HepG2 (cell line): ENCODE measurements at regions not wholly inside any gene's neighbourhood (a gene's known extent, or its start where the extent isn't known, plus 50 kb on each side); places are given as distances from the start of the nearest gene placed in this dataset.

Experiments
- ATAC-seq: fragments of 200-7000 bp; cut with Tn5 transposase; 3 replicates; pipeline ENCODE4 v1.9.1; 2020; ENCODE audit warnings: mild to moderate bottlenecking, moderate library complexity
- BruUV-seq: library from RNA; stranded (reverse); fragments of 400-500 nt; replicated peaks from 2 replicates; lab custom pipeline; 2021; lab: Mats Ljungman, UMichigan
- CTCF ChIA-PET: fragments of 300-600 bp; formaldehyde crosslinking; extraction: SDS; loops from one replicate; lab custom pipeline; 2021; ENCODE audit warnings: low total read pairs, inconsistent platforms, low intra/inter-chr PET ratio; lab: Yijun Ruan, JAX
- POLR2A ChIA-PET: fragments of 350-600 bp; sonication (Branson Sonifier 250); formaldehyde crosslinking; loops from one replicate; lab custom pipeline; 2020; ENCODE audit warnings: antibody characterized with exemption, inconsistent platforms; lab: Yijun Ruan, JAX
- DNase-seq: peaks from one replicate; pipeline ENCODE4 v3.0.0-alpha.2; 2015; ENCODE audit warnings: low spot score
- FAIRE-seq: peaks from 3 replicates; lab custom pipeline; 2011; peaks lifted over from hg19 to GRCh38; lab: Jason Lieb, UNC
- H2AFZ ChIP-seq: one replicate; pipeline ENCODE4 v1.6.1; 2011; ENCODE audit warnings: low read length, inconsistent platforms
- H3K27ac ChIP-seq: fragments of 300-600 bp; 3 replicates; pipeline ENCODE4 v1.8.0; 2011; ENCODE audit warnings: mixed run types, mild to moderate bottlenecking, mixed read lengths, low read length, inconsistent platforms; ENCODE audit not compliant: insufficient read depth; ENCODE audit errors: extremely low read length
- H3K27me3 ChIP-seq, 2 experiments: fragments of 200-600 bp in 1 of 2; 2 replicates in 1 of 2; 3 replicates in 1 of 2; pipeline versions ENCODE4 v1.6.0 to v1.8.0; 2011; ENCODE audit warnings: low read length in 2 of 2, mild to moderate bottlenecking in 2 of 2, moderate library complexity in 2 of 2, inconsistent platforms in 1 of 2; ENCODE audit not compliant: insufficient read depth in 2 of 2, control insufficient read depth in 1 of 2
- H3K36me3 ChIP-seq, 2 experiments: fragments of 200-600 bp in 1 of 2; replicated peaks in 1 of 2; 2 replicates in 1 of 2; 3 replicates in 1 of 2; pipeline versions ENCODE4 v1.5.1 to v1.8.0; 2011; ENCODE audit warnings: low read length in 2 of 2, inconsistent platforms in 1 of 2; ENCODE audit not compliant: insufficient read depth in 2 of 2, control insufficient read depth in 1 of 2
- H3K4me1 ChIP-seq: 2 replicates; pipeline ENCODE4 v1.5.1; 2012; ENCODE audit warnings: low read length, inconsistent platforms; ENCODE audit not compliant: insufficient read depth
- H3K4me2 ChIP-seq: 2 replicates; pipeline ENCODE4 v1.6.0; 2011; ENCODE audit warnings: low read depth, low read length, inconsistent platforms
- H3K4me3 ChIP-seq, 3 experiments: fragments of 200-600 bp in 1 of 3; sonication (generic), shearing (Covaris generic) in 1 of 3; replicated peaks in 1 of 3; 2 replicates each; pipeline ENCODE4 v1.5.1; 2011 to 2016; ENCODE audit warnings: low read length in 3 of 3, inconsistent platforms in 2 of 3, low read depth in 2 of 3, mild to moderate bottlenecking in 2 of 3, control low read depth in 1 of 3, mixed read lengths in 1 of 3; ENCODE audit not compliant: insufficient read depth in 1 of 3
- H3K79me2 ChIP-seq: one replicate; pipeline ENCODE4 v1.6.1; 2011; ENCODE audit warnings: low read length, inconsistent platforms; ENCODE audit not compliant: insufficient read depth
- H3K9ac ChIP-seq: 2 replicates; pipeline ENCODE4 v1.6.0; 2011; ENCODE audit warnings: mild to moderate bottlenecking, low read depth, low read length, inconsistent platforms; ENCODE audit not compliant: insufficient read depth
- H3K9me3 ChIP-seq: 2 replicates; pipeline ENCODE4 v1.5.1; 2012; ENCODE audit warnings: mild to moderate bottlenecking, low read length
- H4K20me1 ChIP-seq: 2 replicates; pipeline ENCODE4 v1.6.0; 2011; ENCODE audit warnings: inconsistent platforms, mild to moderate bottlenecking, low read length, moderate library complexity; ENCODE audit not compliant: insufficient read depth
- EEA1 ChIP-seq: sonication (generic); formaldehyde crosslinking; IDR thresholded peaks from 2 replicates; pipeline ENCODE4 v1.5.1; 2020; ENCODE audit warnings: mild to moderate bottlenecking, missing genetic modification reagents, borderline replicate concordance
- FOXC1 ChIP-seq: sonication (generic); formaldehyde crosslinking; IDR thresholded peaks from 2 replicates; pipeline ENCODE4 v1.8.0; 2022; ENCODE audit warnings: mild to moderate bottlenecking, missing genetic modification reagents, borderline replicate concordance
- IRX3 ChIP-seq: sonication (generic); formaldehyde crosslinking; IDR thresholded peaks from 2 replicates; pipeline ENCODE4 v1.8.1; 2023; ENCODE audit warnings: mild to moderate bottlenecking, low read depth, missing genetic modification reagents, borderline replicate concordance
- KMT2B ChIP-seq: IDR thresholded peaks from 2 replicates; pipeline ENCODE4 v1.6.1; 2016; ENCODE audit warnings: missing genetic modification reagents, missing compliant biosample characterization
- MAFF ChIP-seq: IDR thresholded peaks from 2 replicates; pipeline ENCODE4 v1.6.1; 2011; ENCODE audit warnings: low read depth, low read length, improper control_type of control experiment
- MAFK ChIP-seq, 2 experiments: IDR thresholded peaks in 1 of 2; conservative IDR thresholded peaks in 1 of 2; 2 replicates each; pipeline ENCODE4 v1.6.1; 2011; ENCODE audit warnings: improper control_type of control experiment in 2 of 2, low read length in 2 of 2
- MBNL3 ChIP-seq: fragments of 250-450 bp; sonication (Bioruptor Pico); conservative IDR thresholded peaks from 2 replicates; pipeline ENCODE4 v1.8.0; 2022; ENCODE audit warnings: mild to moderate bottlenecking, inconsistent platforms
- MED8 ChIP-seq: sonication (generic); formaldehyde crosslinking; IDR thresholded peaks from 2 replicates; pipeline ENCODE4 v1.8.1; 2023; ENCODE audit warnings: mild to moderate bottlenecking, missing genetic modification reagents; ENCODE audit not compliant: insufficient replicate concordance
- PHF20 ChIP-seq: sonication (generic); formaldehyde crosslinking; IDR thresholded peaks from 2 replicates; pipeline ENCODE4 v1.5.0; 2020; ENCODE audit warnings: mild to moderate bottlenecking, missing genetic modification reagents
- REL ChIP-seq: sonication (generic); formaldehyde crosslinking; conservative IDR thresholded peaks from 2 replicates; pipeline ENCODE4 v1.8.0; 2022; ENCODE audit warnings: mild to moderate bottlenecking, missing genetic modification reagents, moderate library complexity
- ZFX ChIP-seq: sonication (generic); formaldehyde crosslinking; IDR thresholded peaks from 2 replicates; pipeline ENCODE4 v1.4.0; 2020; ENCODE audit warnings: mild to moderate bottlenecking, low read depth, missing genetic modification reagents, moderate library complexity
- ZNF124 ChIP-seq: sonication (generic); formaldehyde crosslinking; IDR thresholded peaks from 2 replicates; pipeline ENCODE4 v1.4.0; 2020; ENCODE audit warnings: missing genetic modification reagents
- ZNF20 ChIP-seq: sonication (generic); formaldehyde crosslinking; IDR thresholded peaks from 2 replicates; pipeline ENCODE4 v1.4.0; 2020; ENCODE audit warnings: mild to moderate bottlenecking, moderate library complexity, missing genetic modification reagents
- ZNF205 ChIP-seq: IDR thresholded peaks from 2 replicates; pipeline ENCODE4 v1.6.1; 2018; ENCODE audit warnings: missing biosample characterization, missing genetic modification reagents
- ZNF549 ChIP-seq: sonication (generic); formaldehyde crosslinking; IDR thresholded peaks from 2 replicates; pipeline ENCODE4 v1.5.0; 2020; ENCODE audit warnings: missing genetic modification reagents
- ZNF570 ChIP-seq: sonication (generic); formaldehyde crosslinking; IDR thresholded peaks from 2 replicates; pipeline ENCODE4 v1.4.0; 2020; ENCODE audit warnings: mild to moderate bottlenecking, missing genetic modification reagents, borderline replicate concordance
- ZSCAN22 ChIP-seq: sonication (generic); formaldehyde crosslinking; IDR thresholded peaks from 2 replicates; pipeline ENCODE4 v1.4.0; 2020; ENCODE audit warnings: mild to moderate bottlenecking, missing genetic modification reagents
- WGBS: methylation state at CpG from one replicate; pipeline ENCODE4 v1.1.6; 2017; ENCODE audit warnings: low lambda C conversion rate; 5-methylcytosine and 5-hydroxymethylcytosine counted together
- in situ Hi-C: cut with HindIII; loops from 2 replicates; pipeline ENCODE4 v1.10.0; 2017; ENCODE audit warnings: low pct_unique_long_range_greater_than_20kb; ENCODE audit not compliant: extremely low pct_ligation_motif_present
- intact Hi-C: fragments of 100-400 bp; cut with micrococcal nuclease; formaldehyde crosslinking; loops from one replicate; pipeline ENCODE4 v1.10.0; 2022; ENCODE audit not compliant: unreplicated experiment
- TF ChIP-seq, protein P1 (sequence below): sonication (generic); formaldehyde crosslinking; IDR thresholded peaks from 2 replicates; pipeline ENCODE4 v1.5.1; 2020; ENCODE audit warnings: missing genetic modification reagents, mild to moderate bottlenecking, borderline replicate concordance
- TF ChIP-seq, protein P2 (sequence below): sonication (generic); formaldehyde crosslinking; conservative IDR thresholded peaks from 2 replicates; pipeline ENCODE4 v1.4.0; 2020; ENCODE audit warnings: missing genetic modification reagents

DNA sequence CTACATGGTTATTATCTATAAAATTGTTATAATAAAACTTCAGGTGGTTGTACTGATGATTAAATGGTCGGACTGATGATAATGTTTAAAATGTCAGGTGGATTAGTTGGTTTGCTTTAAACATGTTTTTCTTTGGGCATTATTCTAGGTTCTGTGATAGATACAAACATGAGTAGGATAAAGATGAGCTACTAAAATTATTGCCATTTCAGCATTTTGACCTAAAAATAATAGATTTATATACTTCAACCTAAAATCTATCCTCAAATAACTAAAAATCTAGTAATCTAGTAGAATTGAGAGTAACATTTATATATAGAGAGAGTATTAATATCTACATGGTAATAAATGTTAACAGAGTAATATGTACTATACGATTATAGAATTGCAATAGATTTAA lies 241.7 kb upstream of the CDH8 start:
- no peak overlapping the region for H3K4me3 ChIP-seq

DNA sequence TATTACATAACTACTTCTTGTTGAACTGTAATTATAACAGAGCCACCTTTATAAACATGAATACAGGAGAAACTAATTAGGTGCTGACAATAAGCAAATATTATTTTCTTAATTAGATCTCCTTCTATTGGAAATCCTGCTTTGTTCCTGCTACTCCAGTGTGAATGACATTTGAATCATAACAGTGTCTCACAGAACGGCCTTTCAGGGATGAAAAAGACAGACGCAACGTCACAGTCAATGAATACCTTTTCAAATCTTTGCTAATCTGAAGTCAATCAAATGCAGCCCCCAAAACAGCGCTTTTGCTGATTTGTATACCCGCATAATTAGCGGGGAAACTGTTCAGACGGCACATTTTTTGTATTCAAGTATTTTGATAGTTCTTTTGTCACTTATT lies 240.4 kb upstream of the CDH8 start:
- POLR2A ChIA-PET, result no interaction called here
- no peak for FAIRE-seq
- TF ChIP-seq ZNF20 (CRISPR knock-in tag), result no peak
- no peak for TF ChIP-seq ZNF205 (CRISPR knock-in tag)
- no peak for TF ChIP-seq ZNF570 (CRISPR knock-in tag)
- TF ChIP-seq MED8 (CRISPR knock-in tag), result no peak
- TF ChIP-seq REL (CRISPR knock-in tag), result no peak
- no peak for TF ChIP-seq ZNF124 (CRISPR knock-in tag)
- TF ChIP-seq KMT2B (CRISPR knock-in tag), result no peak
- TF ChIP-seq ZSCAN22 (CRISPR knock-in tag), result no peak
- TF ChIP-seq, protein P1, sequence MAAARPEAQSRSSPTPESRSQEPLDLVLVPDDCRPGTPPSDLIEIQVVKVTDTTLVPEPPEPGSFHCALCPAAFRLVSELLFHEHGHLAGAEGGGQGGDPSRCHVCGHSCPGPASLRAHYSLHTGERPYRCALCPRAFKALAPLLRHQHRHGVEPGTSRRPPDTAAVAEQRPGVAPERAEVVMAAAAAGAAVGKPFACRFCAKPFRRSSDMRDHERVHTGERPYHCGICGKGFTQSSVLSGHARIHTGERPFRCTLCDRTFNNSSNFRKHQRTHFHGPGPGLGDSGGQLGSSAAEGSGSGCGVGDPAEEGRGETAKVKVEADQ (CRISPR knock-in tag), result no peak
- no peak for TF ChIP-seq IRX3 (CRISPR knock-in tag)
- no peak for TF ChIP-seq ZFX (CRISPR knock-in tag)
- no peak for TF ChIP-seq MBNL3 (CRISPR knock-in tag)
- no peak for TF ChIP-seq FOXC1
- TF ChIP-seq, protein P2, sequence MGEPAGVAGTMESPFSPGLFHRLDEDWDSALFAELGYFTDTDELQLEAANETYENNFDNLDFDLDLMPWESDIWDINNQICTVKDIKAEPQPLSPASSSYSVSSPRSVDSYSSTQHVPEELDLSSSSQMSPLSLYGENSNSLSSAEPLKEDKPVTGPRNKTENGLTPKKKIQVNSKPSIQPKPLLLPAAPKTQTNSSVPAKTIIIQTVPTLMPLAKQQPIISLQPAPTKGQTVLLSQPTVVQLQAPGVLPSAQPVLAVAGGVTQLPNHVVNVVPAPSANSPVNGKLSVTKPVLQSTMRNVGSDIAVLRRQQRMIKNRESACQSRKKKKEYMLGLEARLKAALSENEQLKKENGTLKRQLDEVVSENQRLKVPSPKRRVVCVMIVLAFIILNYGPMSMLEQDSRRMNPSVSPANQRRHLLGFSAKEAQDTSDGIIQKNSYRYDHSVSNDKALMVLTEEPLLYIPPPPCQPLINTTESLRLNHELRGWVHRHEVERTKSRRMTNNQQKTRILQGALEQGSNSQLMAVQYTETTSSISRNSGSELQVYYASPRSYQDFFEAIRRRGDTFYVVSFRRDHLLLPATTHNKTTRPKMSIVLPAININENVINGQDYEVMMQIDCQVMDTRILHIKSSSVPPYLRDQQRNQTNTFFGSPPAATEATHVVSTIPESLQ (CRISPR knock-in tag), result no peak
- TF ChIP-seq PHF20, result no peak
- TF ChIP-seq MAFF, result no peak
- no peak for TF ChIP-seq ZNF549

More for the DNA sequence above, 241.7 kb upstream of the CDH8 start:
- Histone ChIP-seq H3K36me3 (no peaks in the 10 kb centered on the region), H4K20me1 (no peaks in the 10 kb centered on the region), H3K79me2 (no peaks in the 10 kb centered on the region), H3K27ac (no peak overlapping the region), H3K4me1 (no peaks in the 10 kb centered on the region), H3K9me3 (no peaks in the 10 kb centered on the region), H3K4me2 (no peak overlapping the region), H3K27me3 (no peaks in the 10 kb centered on the region), H3K9ac (no peak overlapping the region), H2AFZ (no peak overlapping the region)
- POLR2A ChIA-PET, result no interaction called here
- TF ChIP-seq MAFK (conservative IDR thresholded peaks at IDR 0.05 in 1 of 2, IDR thresholded peaks at IDR 0.05 in 1 of 2; ENCODE audit: low read length in 2 of 2) (peak; percentile 58 to 80), MAFF (peak; percentile 66; the same call in 1 of the 2 replicates), EEA1 (no peak)
- no TSS peak for BruUV-seq
- 2% methylated on average over 2 of the region's 2 CpGs for WGBS
- no peak for DNase-seq
- ATAC-seq, result no peak
- intact Hi-C loops, result no loop called here
- FAIRE-seq, result no peak
- in situ Hi-C loops, result no loop called here
- CTCF ChIA-PET, result no interaction called here

More for the DNA sequence above, 240.4 kb upstream of the CDH8 start:
- no peaks in the 10 kb centered on the region for H3K79me2 ChIP-seq
- H3K27me3 ChIP-seq, result no peaks in the 10 kb centered on the region
- 17% methylated on average over 7 of the region's 7 CpGs for WGBS
- no peak overlapping the region for H3K4me2 ChIP-seq
- in situ Hi-C loops, result no loop called here
- H3K4me1 ChIP-seq, result no peaks in the 10 kb centered on the region
- H3K9me3 ChIP-seq, result 0 out of 2 replicates have a peak, but pooled peaks cover under 1% of the 10 kb centered on the region
- intact Hi-C loops, result no loop called here
- no peak overlapping the region for H3K4me3 ChIP-seq
- no peak for DNase-seq
- H3K36me3 ChIP-seq, result no peaks in the 10 kb centered on the region
- H3K27ac ChIP-seq, result no peak overlapping the region
- no peak for ATAC-seq
- CTCF ChIA-PET, result no interaction called here
- no peak overlapping the region for H2AFZ ChIP-seq
- no peaks in the 10 kb centered on the region for H4K20me1 ChIP-seq
- BruUV-seq, result no TSS peak
- H3K9ac ChIP-seq, result no peak overlapping the region
